Smooth muscle cell (in vitro differentiated cells): ENCODE measurements at regions not wholly inside any gene's neighbourhood (a gene's known extent, or its start where the extent isn't known, plus 50 kb on each side); places are given as distances from the start of the nearest gene placed in this dataset.

ENCODE experiments used
- DNase-seq: peaks from one replicate; lab custom pipeline; 2025; ENCODE audit not compliant: unreplicated experiment; lab: John Stamatoyannopoulos, UW
- H2AFZ ChIP-seq: fragments of 200-600 bp; sonication (generic); 2 replicates; pipeline ENCODE4 v1.6.0; 2016; ENCODE audit warnings: antibody characterized with exemption, low read depth, mild to moderate bottlenecking
- H3F3A ChIP-seq: fragments of 200-600 bp; sonication (generic); 2 replicates; pipeline ENCODE4 v1.6.0; 2017; ENCODE audit warnings: antibody characterized with exemption, low read depth
- H3K27ac ChIP-seq: fragments of 200-600 bp; sonication (generic); 2 replicates; pipeline ENCODE4 v1.5.1; 2016; ENCODE audit warnings: low read depth, mild to moderate bottlenecking
- H3K27me3 ChIP-seq: fragments of 200-600 bp; sonication (generic); 2 replicates; pipeline ENCODE4 v1.6.1; 2016; ENCODE audit warnings: low read depth, mild to moderate bottlenecking
- H3K36me3 ChIP-seq: fragments of 200-600 bp; sonication (generic); 2 replicates; pipeline ENCODE4 v1.5.1; 2016; ENCODE audit warnings: low read depth
- H3K4me1 ChIP-seq: fragments of 200-600 bp; sonication (generic); 2 replicates; pipeline ENCODE4 v1.5.1; 2016; ENCODE audit warnings: low read depth
- H3K4me2 ChIP-seq: fragments of 200-600 bp; sonication (generic); 2 replicates; pipeline ENCODE4 v1.6.0; 2016; ENCODE audit warnings: mild to moderate bottlenecking
- H3K4me3 ChIP-seq: fragments of 200-600 bp; sonication (generic); 2 replicates; pipeline ENCODE4 v1.5.1; 2016; ENCODE audit warnings: mild to moderate bottlenecking
- H3K79me2 ChIP-seq: fragments of 200-600 bp; sonication (generic); 2 replicates; pipeline ENCODE4 v1.6.0; 2016; ENCODE audit warnings: low read depth, mild to moderate bottlenecking
- H3K9ac ChIP-seq: fragments of 200-600 bp; sonication (generic); 2 replicates; pipeline ENCODE4 v1.6.0; 2016; ENCODE audit warnings: low read depth
- H3K9me3 ChIP-seq: fragments of 200-600 bp; sonication (generic); replicated peaks from 2 replicates; pipeline ENCODE4 v1.5.1; 2016; ENCODE audit warnings: low read depth
- H4K20me1 ChIP-seq: fragments of 200-600 bp; sonication (generic); 2 replicates; pipeline ENCODE4 v1.6.0; 2016; ENCODE audit warnings: low read depth
- CTCF ChIP-seq: fragments of 200-600 bp; sonication (generic); IDR thresholded peaks from 2 replicates; pipeline ENCODE4 v1.5.1; 2017; ENCODE audit warnings: borderline replicate concordance, mild to moderate bottlenecking, antibody characterized with exemption; ENCODE audit not compliant: insufficient read depth, poor library complexity, severe bottlenecking
- WGBS: methylation state at CpG from one replicate; pipeline ENCODE4 v1.1.7; 2016; ENCODE audit warnings: low lambda C conversion rate; 5-methylcytosine and 5-hydroxymethylcytosine counted together

GRCh38 chr9:20001058-20001457 lies 212.2 kb upstream of the SLC24A2 start:
- no peak overlapping the region for H2AFZ ChIP-seq
- no peak overlapping the region for H3K4me2 ChIP-seq
- no peak for TF ChIP-seq CTCF
- no peaks in the 10 kb centered on the region for H3K79me2 ChIP-seq
- no peaks in the 10 kb centered on the region for H3K4me1 ChIP-seq
- no peaks in the 10 kb centered on the region for H4K20me1 ChIP-seq
- no peaks in the 10 kb centered on the region for H3K9me3 ChIP-seq
- H3K27me3 ChIP-seq = no peaks in the 10 kb centered on the region
- no peak overlapping the region for H3K27ac ChIP-seq
- H3K36me3 ChIP-seq = no peaks in the 10 kb centered on the region
- DNase-seq = no peak
- H3K9ac ChIP-seq = no peak overlapping the region
- WGBS = 65% methylated on average over 5 of the region's 5 CpGs
- H3F3A ChIP-seq = peaks cover 11% of the 10 kb centered on the region
- H3K4me3 ChIP-seq = no peak overlapping the region

GRCh38 chr9:19999491-20000057 lies 210.7 kb upstream of the SLC24A2 start:
- Histone ChIP-seq H3K27ac (peak overlapping the region; percentile 81), H4K20me1 (no peaks in the 10 kb centered on the region), H3K4me1 (no peaks in the 10 kb centered on the region), H3K9me3 (no peaks in the 10 kb centered on the region), H3K4me3 (no peak overlapping the region), H3K9ac (no peak overlapping the region), H2AFZ (no peak overlapping the region), H3K79me2 (no peaks in the 10 kb centered on the region), H3F3A (peaks cover 11% of the 10 kb centered on the region), H3K27me3 (no peaks in the 10 kb centered on the region), H3K4me2 (peak overlapping the region; percentile 32), H3K36me3 (no peaks in the 10 kb centered on the region)
- TF ChIP-seq CTCF = no peak
- WGBS = 22% methylated on average over 2 of the region's 2 CpGs
- DNase-seq = no peak

GRCh38 chr9:19998823-19999455 lies 210.1 kb upstream of the SLC24A2 start:
- no peak for DNase-seq

More at GRCh38 chr9:19998823-19999455, 210.1 kb upstream of the SLC24A2 start:
- Histone ChIP-seq H4K20me1 (no peaks in the 10 kb centered on the region), H3K79me2 (no peaks in the 10 kb centered on the region), H3F3A (peaks cover 11% of the 10 kb centered on the region), H3K4me3 (no peak overlapping the region), H3K36me3 (no peaks in the 10 kb centered on the region), H3K27me3 (no peaks in the 10 kb centered on the region), H3K9me3 (no peaks in the 10 kb centered on the region), H3K4me2 (peak overlapping the region; percentile 32), H3K27ac (peak overlapping the region; percentile 81), H3K9ac (no peak overlapping the region), H3K4me1 (no peaks in the 10 kb centered on the region), H2AFZ (no peak overlapping the region)
- whole genome bisulfite sequencing = 31% methylated on average over 3 of the region's 3 CpGs
- TF ChIP-seq CTCF = no peak
